Smooth muscle cell (in vitro differentiated cells): ENCODE measurements at regions not wholly inside any gene's neighbourhood (a gene's known extent, or its start where the extent isn't known, plus 50 kb on each side); places are given as distances from the start of the nearest gene placed in this dataset.
A peak's percentile ranks its signal among the peaks of the same experiment; 100 is the strongest.

ENCODE experiments used
- DNase-seq: peaks from one replicate; lab custom pipeline; 2025; ENCODE audit not compliant: unreplicated experiment; lab: John Stamatoyannopoulos, UW
- H2AFZ ChIP-seq: fragments of 200-600 bp; sonication (generic); 2 replicates; pipeline ENCODE4 v1.6.0; 2016; ENCODE audit warnings: antibody characterized with exemption, low read depth, mild to moderate bottlenecking
- H3F3A ChIP-seq: fragments of 200-600 bp; sonication (generic); 2 replicates; pipeline ENCODE4 v1.6.0; 2017; ENCODE audit warnings: antibody characterized with exemption, low read depth
- H3K27ac ChIP-seq: fragments of 200-600 bp; sonication (generic); 2 replicates; pipeline ENCODE4 v1.5.1; 2016; ENCODE audit warnings: low read depth, mild to moderate bottlenecking
- H3K27me3 ChIP-seq: fragments of 200-600 bp; sonication (generic); 2 replicates; pipeline ENCODE4 v1.6.1; 2016; ENCODE audit warnings: low read depth, mild to moderate bottlenecking
- H3K36me3 ChIP-seq: fragments of 200-600 bp; sonication (generic); 2 replicates; pipeline ENCODE4 v1.5.1; 2016; ENCODE audit warnings: low read depth
- H3K4me1 ChIP-seq: fragments of 200-600 bp; sonication (generic); 2 replicates; pipeline ENCODE4 v1.5.1; 2016; ENCODE audit warnings: low read depth
- H3K4me2 ChIP-seq: fragments of 200-600 bp; sonication (generic); 2 replicates; pipeline ENCODE4 v1.6.0; 2016; ENCODE audit warnings: mild to moderate bottlenecking
- H3K4me3 ChIP-seq: fragments of 200-600 bp; sonication (generic); 2 replicates; pipeline ENCODE4 v1.5.1; 2016; ENCODE audit warnings: mild to moderate bottlenecking
- H3K79me2 ChIP-seq: fragments of 200-600 bp; sonication (generic); 2 replicates; pipeline ENCODE4 v1.6.0; 2016; ENCODE audit warnings: low read depth, mild to moderate bottlenecking
- H3K9ac ChIP-seq: fragments of 200-600 bp; sonication (generic); 2 replicates; pipeline ENCODE4 v1.6.0; 2016; ENCODE audit warnings: low read depth
- H3K9me3 ChIP-seq: fragments of 200-600 bp; sonication (generic); replicated peaks from 2 replicates; pipeline ENCODE4 v1.5.1; 2016; ENCODE audit warnings: low read depth
- H4K20me1 ChIP-seq: fragments of 200-600 bp; sonication (generic); 2 replicates; pipeline ENCODE4 v1.6.0; 2016; ENCODE audit warnings: low read depth
- WGBS: methylation state at CpG from one replicate; pipeline ENCODE4 v1.1.7; 2016; ENCODE audit warnings: low lambda C conversion rate; 5-methylcytosine and 5-hydroxymethylcytosine counted together
- TF ChIP-seq, protein P1 (sequence below): fragments of 200-600 bp; sonication (generic); IDR thresholded peaks from 2 replicates; pipeline ENCODE4 v1.5.1; 2017; ENCODE audit warnings: borderline replicate concordance, mild to moderate bottlenecking, antibody characterized with exemption; ENCODE audit not compliant: insufficient read depth, poor library complexity, severe bottlenecking

DNA sequence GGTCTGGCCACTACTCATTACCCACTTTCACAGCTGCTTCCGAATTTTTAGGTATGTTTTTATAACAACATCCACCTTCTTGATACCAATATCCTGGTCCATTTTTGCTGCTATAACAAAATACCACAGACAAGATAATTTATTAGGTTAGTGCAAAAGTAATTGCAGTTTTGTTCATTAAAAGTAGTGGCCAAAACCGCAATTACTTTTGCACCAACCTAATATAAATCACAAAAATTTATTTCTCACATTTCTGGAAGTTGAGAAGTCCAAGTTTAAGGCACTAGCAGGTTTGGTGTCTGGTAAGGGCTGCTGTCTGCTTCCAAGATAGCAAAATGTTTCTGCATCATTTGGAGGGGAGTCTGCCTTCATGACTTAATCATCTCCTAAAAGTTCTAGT is 624.7 kb upstream of the ALCAM start:
- Histone ChIP-seq H3K9me3 (no peaks in the 10 kb centered on the region), H3K79me2 (no peaks in the 10 kb centered on the region), H3K4me3 (no peak overlapping the region), H3F3A (no peaks in the 10 kb centered on the region), H4K20me1 (no peaks in the 10 kb centered on the region), H3K27me3 (no peaks in the 10 kb centered on the region), H3K27ac (no peak overlapping the region), H3K4me2 (no peak overlapping the region), H3K36me3 (no peaks in the 10 kb centered on the region), H3K4me1 (no peaks in the 10 kb centered on the region), H3K9ac (no peak overlapping the region), H2AFZ (no peak overlapping the region)
- no peak for DNase-seq
- TF ChIP-seq, protein P1, sequence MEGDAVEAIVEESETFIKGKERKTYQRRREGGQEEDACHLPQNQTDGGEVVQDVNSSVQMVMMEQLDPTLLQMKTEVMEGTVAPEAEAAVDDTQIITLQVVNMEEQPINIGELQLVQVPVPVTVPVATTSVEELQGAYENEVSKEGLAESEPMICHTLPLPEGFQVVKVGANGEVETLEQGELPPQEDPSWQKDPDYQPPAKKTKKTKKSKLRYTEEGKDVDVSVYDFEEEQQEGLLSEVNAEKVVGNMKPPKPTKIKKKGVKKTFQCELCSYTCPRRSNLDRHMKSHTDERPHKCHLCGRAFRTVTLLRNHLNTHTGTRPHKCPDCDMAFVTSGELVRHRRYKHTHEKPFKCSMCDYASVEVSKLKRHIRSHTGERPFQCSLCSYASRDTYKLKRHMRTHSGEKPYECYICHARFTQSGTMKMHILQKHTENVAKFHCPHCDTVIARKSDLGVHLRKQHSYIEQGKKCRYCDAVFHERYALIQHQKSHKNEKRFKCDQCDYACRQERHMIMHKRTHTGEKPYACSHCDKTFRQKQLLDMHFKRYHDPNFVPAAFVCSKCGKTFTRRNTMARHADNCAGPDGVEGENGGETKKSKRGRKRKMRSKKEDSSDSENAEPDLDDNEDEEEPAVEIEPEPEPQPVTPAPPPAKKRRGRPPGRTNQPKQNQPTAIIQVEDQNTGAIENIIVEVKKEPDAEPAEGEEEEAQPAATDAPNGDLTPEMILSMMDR = no peak
- 95% methylated on average over 2 of the region's 2 CpGs for WGBS

- Histone ChIP-seq H3K27ac (no peak overlapping the region), H3K27me3 (no peaks in the 10 kb centered on the region), H3K9me3 (no peaks in the 10 kb centered on the region), H2AFZ (no peak overlapping the region), H3K9ac (no peak overlapping the region), H3F3A (no peaks in the 10 kb centered on the region), H3K4me3 (no peak overlapping the region), H3K36me3 (no peaks in the 10 kb centered on the region), H3K4me2 (no peak overlapping the region), H3K79me2 (no peaks in the 10 kb centered on the region), H3K4me1 (no peaks in the 10 kb centered on the region), H4K20me1 (no peaks in the 10 kb centered on the region)
- WGBS = 69% methylated on average over 3 of the region's 3 CpGs
- TF ChIP-seq, protein P1 = no peak
- no peak for DNase-seq
Measured at GRCh38 chr3:104745313-104745712, 621.4 kb upstream of the ALCAM start.

GRCh38 chr3:104746056-104746455 is 620.7 kb upstream of the ALCAM start:
- Histone ChIP-seq H3K9me3 (no peaks in the 10 kb centered on the region), H4K20me1 (no peaks in the 10 kb centered on the region), H3K79me2 (no peaks in the 10 kb centered on the region), H3K4me1 (no peaks in the 10 kb centered on the region), H3K27ac (no peak overlapping the region), H2AFZ (no peak overlapping the region), H3K4me3 (no peak overlapping the region), H3K9ac (no peak overlapping the region), H3F3A (no peaks in the 10 kb centered on the region), H3K4me2 (no peak overlapping the region), H3K36me3 (no peaks in the 10 kb centered on the region), H3K27me3 (no peaks in the 10 kb centered on the region)
- TF ChIP-seq, protein P1 = no peak
- no peak for DNase-seq

- TF ChIP-seq, protein P1 = no peak
- H3K4me3 ChIP-seq = no peak overlapping the region
- H2AFZ ChIP-seq = peak overlapping the region; percentile 58
- H3K4me2 ChIP-seq = no peak overlapping the region
- no peak overlapping the region for H3K27ac ChIP-seq
- no peaks in the 10 kb centered on the region for H3K79me2 ChIP-seq
- H3K9ac ChIP-seq = no peak overlapping the region
- H3K36me3 ChIP-seq = no peaks in the 10 kb centered on the region
- H3K4me1 ChIP-seq = no peaks in the 10 kb centered on the region
- no peaks in the 10 kb centered on the region for H3F3A ChIP-seq
- no peaks in the 10 kb centered on the region for H3K9me3 ChIP-seq
- WGBS = 41% methylated on average over 4 of the region's 4 CpGs
- no peak for DNase-seq
- H4K20me1 ChIP-seq = no peaks in the 10 kb centered on the region
- no peaks in the 10 kb centered on the region for H3K27me3 ChIP-seq
Measured at GRCh38 chr3:104750581-104750980, 616.1 kb upstream of the ALCAM start.
